H1 (cell line): ENCODE measurements at regions not wholly inside any gene's neighbourhood (a gene's known extent, or its start where the extent isn't known, plus 50 kb on each side); places are given as distances from the start of the nearest gene placed in this dataset.

ENCODE experiments used
- CREB1 ChIP-seq: IDR thresholded peaks from 2 replicates; pipeline ENCODE4 v1.6.1; 2012; ENCODE audit warnings: inconsistent platforms
- FOSL1 ChIP-seq: IDR thresholded peaks from 2 replicates; pipeline ENCODE4 v1.6.1; 2011; ENCODE audit warnings: mild to moderate bottlenecking, low read depth, low read length, moderate library complexity; ENCODE audit not compliant: insufficient read depth
- NRF1 ChIP-seq: IDR thresholded peaks from 2 replicates; pipeline ENCODE4 v1.6.1; 2011; ENCODE audit warnings: mild to moderate bottlenecking, low read depth, low read length, improper control_type of control experiment
- RAD21 ChIP-seq, 2 experiments: IDR thresholded peaks in 1 of 2; conservative IDR thresholded peaks in 1 of 2; 2 replicates each; pipeline ENCODE4 v1.6.1; 2011; ENCODE audit warnings: low read depth in 2 of 2, low read length in 2 of 2, improper control_type of control experiment in 1 of 2, inconsistent platforms in 1 of 2, mild to moderate bottlenecking in 1 of 2, moderate library complexity in 1 of 2
- SIN3A ChIP-seq, 2 experiments: IDR thresholded peaks in 1 of 2; conservative IDR thresholded peaks in 1 of 2; 2 replicates each; pipeline ENCODE4 v1.6.1; 2011 to 2012; ENCODE audit warnings: low read length in 2 of 2, improper control_type of control experiment in 1 of 2, low read depth in 1 of 2, mild to moderate bottlenecking in 1 of 2
- TEAD4 ChIP-seq: IDR thresholded peaks from 2 replicates; pipeline ENCODE4 v1.6.1; 2012; ENCODE audit warnings: low read depth, low read length, inconsistent platforms, mixed read lengths
- TF ChIP-seq, protein P1 (sequence below): fragments of 300-600 bp; sonication (generic); IDR thresholded peaks from 2 replicates; pipeline ENCODE4 v1.7.1; 2012; ENCODE audit warnings: low read length, moderate library complexity, mild to moderate bottlenecking, inconsistent platforms; ENCODE audit not compliant: insufficient replicate concordance

DNA sequence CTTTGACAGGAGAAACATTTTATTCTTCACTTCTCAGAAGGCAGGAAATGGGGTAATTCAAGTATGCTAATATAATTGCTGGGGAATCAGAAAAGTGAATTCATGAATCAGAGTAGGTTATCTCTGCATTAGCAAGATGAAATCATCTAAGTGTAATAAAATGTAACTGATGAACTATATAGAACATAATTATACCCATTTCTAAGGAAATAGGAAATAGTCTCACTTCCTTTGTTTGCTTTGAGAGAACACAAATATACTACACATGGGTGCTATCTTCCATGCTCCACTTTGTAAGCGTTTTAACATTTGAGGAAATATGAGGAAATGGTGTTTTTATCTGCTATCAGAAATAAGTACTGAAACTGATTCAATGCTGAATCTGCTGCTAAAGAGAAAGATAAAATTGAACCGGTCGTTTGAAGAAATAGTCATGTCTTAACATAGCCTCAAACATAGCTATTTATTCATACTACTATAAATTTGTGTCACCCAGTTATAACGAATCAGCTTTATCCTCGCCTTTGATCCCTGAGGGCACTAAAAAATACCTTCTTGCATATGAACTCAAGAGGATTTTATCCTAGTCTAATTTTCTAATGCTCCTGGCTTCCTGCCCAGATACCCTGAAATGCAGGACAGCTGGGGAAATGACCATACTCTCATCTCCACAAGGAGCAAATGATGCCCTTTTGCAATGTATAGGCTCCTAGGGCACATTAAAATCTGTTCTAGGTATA, 696.0 kb downstream of the C12orf50 start (continued):
- TF ChIP-seq, protein P1, sequence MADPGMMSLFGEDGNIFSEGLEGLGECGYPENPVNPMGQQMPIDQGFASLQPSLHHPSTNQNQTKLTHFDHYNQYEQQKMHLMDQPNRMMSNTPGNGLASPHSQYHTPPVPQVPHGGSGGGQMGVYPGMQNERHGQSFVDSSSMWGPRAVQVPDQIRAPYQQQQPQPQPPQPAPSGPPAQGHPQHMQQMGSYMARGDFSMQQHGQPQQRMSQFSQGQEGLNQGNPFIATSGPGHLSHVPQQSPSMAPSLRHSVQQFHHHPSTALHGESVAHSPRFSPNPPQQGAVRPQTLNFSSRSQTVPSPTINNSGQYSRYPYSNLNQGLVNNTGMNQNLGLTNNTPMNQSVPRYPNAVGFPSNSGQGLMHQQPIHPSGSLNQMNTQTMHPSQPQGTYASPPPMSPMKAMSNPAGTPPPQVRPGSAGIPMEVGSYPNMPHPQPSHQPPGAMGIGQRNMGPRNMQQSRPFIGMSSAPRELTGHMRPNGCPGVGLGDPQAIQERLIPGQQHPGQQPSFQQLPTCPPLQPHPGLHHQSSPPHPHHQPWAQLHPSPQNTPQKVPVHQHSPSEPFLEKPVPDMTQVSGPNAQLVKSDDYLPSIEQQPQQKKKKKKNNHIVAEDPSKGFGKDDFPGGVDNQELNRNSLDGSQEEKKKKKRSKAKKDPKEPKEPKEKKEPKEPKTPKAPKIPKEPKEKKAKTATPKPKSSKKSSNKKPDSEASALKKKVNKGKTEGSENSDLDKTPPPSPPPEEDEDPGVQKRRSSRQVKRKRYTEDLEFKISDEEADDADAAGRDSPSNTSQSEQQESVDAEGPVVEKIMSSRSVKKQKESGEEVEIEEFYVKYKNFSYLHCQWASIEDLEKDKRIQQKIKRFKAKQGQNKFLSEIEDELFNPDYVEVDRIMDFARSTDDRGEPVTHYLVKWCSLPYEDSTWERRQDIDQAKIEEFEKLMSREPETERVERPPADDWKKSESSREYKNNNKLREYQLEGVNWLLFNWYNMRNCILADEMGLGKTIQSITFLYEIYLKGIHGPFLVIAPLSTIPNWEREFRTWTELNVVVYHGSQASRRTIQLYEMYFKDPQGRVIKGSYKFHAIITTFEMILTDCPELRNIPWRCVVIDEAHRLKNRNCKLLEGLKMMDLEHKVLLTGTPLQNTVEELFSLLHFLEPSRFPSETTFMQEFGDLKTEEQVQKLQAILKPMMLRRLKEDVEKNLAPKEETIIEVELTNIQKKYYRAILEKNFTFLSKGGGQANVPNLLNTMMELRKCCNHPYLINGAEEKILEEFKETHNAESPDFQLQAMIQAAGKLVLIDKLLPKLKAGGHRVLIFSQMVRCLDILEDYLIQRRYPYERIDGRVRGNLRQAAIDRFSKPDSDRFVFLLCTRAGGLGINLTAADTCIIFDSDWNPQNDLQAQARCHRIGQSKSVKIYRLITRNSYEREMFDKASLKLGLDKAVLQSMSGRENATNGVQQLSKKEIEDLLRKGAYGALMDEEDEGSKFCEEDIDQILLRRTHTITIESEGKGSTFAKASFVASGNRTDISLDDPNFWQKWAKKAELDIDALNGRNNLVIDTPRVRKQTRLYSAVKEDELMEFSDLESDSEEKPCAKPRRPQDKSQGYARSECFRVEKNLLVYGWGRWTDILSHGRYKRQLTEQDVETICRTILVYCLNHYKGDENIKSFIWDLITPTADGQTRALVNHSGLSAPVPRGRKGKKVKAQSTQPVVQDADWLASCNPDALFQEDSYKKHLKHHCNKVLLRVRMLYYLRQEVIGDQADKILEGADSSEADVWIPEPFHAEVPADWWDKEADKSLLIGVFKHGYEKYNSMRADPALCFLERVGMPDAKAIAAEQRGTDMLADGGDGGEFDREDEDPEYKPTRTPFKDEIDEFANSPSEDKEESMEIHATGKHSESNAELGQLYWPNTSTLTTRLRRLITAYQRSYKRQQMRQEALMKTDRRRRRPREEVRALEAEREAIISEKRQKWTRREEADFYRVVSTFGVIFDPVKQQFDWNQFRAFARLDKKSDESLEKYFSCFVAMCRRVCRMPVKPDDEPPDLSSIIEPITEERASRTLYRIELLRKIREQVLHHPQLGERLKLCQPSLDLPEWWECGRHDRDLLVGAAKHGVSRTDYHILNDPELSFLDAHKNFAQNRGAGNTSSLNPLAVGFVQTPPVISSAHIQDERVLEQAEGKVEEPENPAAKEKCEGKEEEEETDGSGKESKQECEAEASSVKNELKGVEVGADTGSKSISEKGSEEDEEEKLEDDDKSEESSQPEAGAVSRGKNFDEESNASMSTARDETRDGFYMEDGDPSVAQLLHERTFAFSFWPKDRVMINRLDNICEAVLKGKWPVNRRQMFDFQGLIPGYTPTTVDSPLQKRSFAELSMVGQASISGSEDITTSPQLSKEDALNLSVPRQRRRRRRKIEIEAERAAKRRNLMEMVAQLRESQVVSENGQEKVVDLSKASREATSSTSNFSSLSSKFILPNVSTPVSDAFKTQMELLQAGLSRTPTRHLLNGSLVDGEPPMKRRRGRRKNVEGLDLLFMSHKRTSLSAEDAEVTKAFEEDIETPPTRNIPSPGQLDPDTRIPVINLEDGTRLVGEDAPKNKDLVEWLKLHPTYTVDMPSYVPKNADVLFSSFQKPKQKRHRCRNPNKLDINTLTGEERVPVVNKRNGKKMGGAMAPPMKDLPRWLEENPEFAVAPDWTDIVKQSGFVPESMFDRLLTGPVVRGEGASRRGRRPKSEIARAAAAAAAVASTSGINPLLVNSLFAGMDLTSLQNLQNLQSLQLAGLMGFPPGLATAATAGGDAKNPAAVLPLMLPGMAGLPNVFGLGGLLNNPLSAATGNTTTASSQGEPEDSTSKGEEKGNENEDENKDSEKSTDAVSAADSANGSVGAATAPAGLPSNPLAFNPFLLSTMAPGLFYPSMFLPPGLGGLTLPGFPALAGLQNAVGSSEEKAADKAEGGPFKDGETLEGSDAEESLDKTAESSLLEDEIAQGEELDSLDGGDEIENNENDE = no peak
- TF ChIP-seq TEAD4 (no peak), CREB1 (no peak), SIN3A (conservative IDR thresholded peaks at IDR 0.05 in 1 of 2, IDR thresholded peaks at IDR 0.05 in 1 of 2; ENCODE audit: low read depth in 1 of 2, low read length in 2 of 2) (no peak), RAD21 (IDR thresholded peaks at IDR 0.05 in 1 of 2, conservative IDR thresholded peaks at IDR 0.05 in 1 of 2; ENCODE audit: low read depth in 2 of 2, low read length in 2 of 2) (no peak), NRF1 (no peak), FOSL1 (no peak)
- TF ChIP-seq, all 59 proteins: peak for 0
